HG03159 (cell line): ENCODE measurements at regions not wholly inside any gene's neighbourhood (a gene's known extent, or its start where the extent isn't known, plus 50 kb on each side); places are given as distances from the start of the nearest gene placed in this dataset.
"Not testable (repeated sequence)": the region's sequence is repeated elsewhere in the genome, so short reads cannot be mapped to it uniquely, and the experiment has no call there.

Experiments
- ATAC-seq: cut with Tn5 transposase; IDR thresholded peaks from one replicate; pipeline ENCODE4 v1.9.1; 2021; ENCODE audit warnings: mild to moderate bottlenecking, moderate library complexity; ENCODE audit not compliant: unreplicated experiment

DNA sequence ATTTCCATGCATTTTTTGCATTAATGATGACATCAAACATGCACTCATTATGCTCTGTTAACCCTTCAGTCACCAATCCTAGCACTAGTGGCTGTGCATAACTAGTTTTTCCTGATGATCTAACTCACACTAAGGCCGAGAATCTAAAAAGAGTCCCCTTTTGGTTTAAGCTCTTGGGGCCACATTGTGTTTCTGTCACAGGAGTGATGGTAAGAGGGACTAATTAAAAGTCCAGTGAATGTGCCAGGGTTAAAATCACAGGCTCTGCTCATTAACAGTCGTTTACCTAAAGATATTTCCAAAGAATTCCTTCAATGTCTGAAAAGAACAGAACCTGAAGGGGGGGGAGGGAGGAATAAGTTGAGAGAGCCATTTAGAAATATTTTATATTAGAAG is 359.0 kb upstream of the ANKRD30A start:
- no peak for ATAC-seq

DNA sequence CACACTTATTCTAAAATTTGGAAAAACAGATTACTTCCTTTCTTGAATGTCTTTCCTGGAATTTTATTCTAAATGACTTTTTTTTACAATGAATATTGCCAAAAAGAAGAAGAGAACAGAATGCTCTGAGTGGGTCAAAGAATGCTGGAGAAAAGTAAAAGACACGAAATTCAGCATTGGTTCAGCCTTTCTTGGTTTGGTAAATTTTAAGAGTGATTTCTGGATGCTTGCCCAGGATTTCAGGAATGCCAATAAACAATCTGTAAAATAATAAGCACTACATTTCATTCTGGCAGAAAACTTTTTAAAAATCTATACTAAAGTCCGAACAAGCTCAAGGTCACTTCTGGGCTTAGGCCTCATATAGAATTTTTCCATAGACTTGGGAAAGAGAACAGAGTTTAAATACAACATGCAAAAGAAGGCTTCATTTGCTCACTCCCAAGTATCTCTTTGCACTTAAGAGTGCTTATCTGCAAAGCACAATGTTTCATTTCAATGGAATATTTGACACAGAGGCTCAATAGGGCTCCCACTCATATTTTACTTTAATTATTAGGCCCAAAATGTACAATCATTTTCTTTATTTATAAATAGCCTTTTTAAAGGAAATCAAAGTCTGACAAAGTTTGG is 359.5 kb upstream of the ANKRD30A start:
- ATAC-seq = no peak

DNA sequence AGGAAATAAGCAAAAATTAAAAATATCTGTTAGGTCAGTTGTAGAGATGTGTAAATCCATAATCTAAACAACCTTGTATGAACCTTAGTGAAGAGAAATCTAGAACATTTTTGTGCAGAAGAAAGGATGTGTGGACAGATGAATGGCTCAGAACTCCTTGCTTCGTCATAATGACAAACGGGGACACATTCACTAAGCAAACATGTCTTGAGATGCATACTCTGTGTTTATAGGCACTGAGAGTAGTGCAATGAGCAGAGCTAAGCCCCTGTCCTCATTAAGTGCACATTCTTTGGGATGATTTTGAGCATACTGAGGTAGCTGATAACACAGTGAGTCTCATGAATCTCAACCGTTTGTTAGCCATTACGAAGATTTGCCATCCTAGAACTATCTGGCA is 360.6 kb upstream of the ANKRD30A start:
- ATAC-seq = no peak

DNA sequence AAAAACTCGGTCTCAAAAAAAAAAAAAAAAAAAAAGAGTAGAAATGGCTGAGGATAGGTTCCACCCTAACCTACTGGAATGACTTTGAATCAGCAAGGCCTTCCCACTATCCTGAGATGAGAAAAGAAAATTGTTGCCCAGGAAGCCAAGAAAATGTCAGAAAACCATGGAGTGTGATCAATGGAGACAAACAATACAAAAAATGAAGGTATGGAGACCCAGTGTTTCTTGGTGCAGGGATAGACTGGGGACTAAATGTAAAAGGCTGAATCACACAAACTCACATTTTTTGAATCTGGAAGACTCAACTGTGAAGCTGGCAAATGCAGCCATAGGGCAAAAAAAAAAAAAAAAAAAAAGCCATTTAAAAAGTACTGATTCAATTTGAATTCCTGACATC is 364.3 kb upstream of the ANKRD30A start:
- ATAC-seq = no peak

DNA sequence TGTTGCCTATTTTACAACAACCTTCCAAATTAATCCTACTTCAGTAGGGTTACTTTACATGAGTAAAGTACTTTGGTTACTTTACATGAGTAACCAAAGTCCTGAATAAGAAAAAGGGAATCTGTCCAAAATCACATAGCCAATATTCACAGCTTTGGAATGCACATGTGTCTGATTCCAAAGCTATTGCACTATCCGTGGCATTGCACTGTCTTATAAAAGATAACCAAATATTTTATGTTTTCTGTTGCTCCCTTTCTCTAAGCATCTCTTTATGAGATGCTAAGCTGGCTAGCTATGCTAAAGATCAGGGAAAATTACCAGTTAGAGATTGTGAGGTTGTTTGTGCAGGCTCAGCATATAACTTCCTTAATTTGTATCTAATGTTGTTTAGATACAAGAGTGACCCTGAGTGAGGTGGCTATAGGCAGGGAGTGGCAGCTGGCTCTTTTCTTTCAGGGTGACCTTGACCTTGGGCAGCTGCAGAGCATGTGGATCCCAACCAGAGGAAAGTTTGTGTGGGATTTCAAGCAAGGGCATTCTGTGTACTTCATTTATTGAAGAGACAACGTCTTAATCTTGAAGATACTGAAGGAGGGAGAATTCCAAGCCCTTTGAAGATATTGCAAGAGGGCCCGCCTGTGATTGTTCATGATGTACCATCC is 366.1 kb upstream of the ANKRD30A start:
- ATAC-seq = no peak

DNA sequence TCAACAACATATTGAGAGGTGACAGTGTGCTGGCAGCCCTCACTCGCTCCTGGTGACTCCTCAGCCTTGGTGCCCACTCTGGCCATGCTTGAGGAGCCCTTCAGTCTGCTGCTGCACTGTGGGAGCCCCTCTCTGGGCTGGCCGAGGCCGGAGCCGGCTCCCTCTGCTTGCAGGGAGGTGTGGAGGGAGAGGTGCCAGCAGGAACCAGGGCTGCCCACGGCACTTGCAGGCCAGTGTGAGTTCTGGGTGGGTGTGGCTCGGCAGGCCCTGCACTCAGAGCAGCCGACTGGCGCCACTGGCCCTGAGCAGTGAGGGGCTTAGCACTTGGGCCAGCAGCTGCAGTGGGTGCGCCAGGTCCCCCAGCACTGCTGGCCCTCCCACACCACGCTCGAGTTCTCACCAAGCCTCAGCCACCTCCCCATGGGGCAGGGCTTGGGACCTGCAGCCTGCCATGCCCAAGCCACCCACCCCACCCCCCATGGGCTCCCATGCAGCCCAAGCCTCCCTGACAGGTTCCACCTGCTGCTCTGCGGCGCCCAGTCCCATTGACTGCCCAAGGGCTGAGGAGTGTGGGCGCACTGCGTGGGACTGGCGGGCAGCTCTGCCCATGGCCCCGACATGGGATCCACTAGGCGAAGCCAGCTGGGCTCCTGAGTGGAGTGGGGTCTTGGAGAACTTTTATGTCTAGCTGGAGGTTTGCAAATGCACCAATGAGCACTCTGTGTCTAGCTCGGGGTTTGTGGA is 377.1 kb upstream of the ANKRD30A start:
- ATAC-seq = no peak

DNA sequence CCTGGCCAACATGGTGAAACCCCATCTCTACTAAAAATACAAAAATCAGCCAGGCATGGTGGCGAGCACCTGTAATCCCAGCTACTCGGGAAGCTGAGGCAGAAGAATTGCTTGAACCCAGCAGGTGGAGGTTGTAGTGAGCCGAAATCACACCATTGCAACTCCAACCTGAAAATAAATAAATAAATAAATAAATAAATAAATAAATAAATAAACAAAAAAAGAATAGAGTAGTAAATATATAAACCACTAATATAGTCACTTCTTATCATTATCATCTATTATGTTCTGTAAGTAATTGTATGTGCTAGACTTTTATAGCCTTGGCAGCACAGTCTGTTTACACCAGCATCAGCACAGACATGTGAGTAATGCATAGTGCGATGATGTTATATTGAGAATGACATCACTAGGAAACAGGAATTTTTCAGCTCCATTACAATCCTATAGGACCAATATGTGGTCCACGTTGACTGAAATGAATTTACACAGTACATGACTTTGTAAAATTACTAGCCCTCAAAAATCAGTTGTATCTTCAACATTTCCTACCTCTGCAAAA is 385.4 kb upstream of the ANKRD30A start:
- no peak for ATAC-seq

DNA sequence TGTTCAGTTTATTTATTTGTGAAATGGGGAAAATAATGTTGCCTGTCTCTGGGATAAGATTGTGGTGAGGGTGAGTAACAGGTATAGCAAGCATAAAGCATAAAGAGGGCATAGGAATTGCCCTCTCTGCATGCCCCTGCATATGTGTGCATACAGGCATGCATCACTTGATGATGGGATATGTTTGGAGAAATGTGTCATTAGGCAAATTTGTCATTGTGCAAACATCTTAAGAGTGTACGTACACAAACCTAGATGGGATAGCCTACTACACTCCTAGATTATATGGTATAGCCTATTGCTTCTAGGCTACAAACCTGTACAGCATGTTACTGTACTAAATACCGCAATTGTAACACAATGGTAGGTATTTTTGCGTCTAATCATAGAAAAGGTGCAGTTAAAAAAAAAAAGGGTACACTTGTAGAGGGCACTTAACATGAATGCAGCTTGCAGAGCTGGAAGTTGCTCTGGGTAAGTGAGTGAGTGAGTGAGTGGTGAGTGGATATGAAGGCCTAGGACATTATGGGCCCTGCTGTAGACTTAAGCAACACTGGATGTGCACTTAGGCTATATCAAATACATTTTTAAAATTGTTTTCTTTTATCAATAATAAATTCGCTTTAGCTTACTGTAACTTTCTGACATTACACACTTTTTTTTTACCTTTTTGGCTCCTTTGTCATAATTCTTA is 386.5 kb upstream of the ANKRD30A start:
- no peak for ATAC-seq

DNA sequence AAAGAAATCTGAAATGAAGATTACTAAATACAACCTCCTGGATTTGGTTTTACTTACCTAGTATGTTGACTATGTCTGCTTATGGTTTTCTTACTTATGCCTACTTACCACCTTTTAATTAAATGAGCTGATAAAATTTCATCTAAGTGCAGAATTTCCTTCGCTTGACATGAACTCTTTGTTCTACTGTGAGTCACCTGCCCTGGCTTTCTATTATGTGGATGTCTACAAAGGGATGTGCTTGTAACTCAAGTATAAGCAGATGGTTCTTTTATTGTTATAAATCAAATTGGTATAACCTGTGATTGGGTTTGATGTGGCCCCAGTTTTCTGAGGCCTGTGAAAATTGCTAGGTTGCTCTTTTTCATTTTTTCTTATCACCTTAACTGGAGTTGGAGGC is 389.1 kb upstream of the ANKRD30A start:
- ATAC-seq = no peak

DNA sequence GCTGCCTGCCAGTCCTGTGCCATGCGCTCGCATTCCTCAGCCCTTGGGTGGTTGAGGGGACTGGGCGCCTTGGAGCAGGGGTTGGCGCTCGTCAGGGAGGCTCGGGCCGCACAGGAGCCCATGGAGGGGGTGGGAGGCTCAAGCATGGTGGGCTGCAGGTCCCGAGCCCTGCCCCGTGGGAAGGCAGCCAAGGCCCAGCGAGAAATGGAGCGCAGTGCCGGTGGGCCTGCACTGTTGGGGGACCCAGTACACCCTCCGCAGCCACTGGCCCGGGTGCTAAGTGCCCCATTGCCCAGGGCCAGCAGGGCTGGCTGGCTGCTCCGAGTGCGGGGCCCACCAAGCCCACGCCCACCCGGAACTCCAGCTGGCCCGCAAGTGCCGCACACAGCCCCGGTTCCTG is 390.8 kb upstream of the ANKRD30A start:
- ATAC-seq = not testable (repeated sequence)

DNA sequence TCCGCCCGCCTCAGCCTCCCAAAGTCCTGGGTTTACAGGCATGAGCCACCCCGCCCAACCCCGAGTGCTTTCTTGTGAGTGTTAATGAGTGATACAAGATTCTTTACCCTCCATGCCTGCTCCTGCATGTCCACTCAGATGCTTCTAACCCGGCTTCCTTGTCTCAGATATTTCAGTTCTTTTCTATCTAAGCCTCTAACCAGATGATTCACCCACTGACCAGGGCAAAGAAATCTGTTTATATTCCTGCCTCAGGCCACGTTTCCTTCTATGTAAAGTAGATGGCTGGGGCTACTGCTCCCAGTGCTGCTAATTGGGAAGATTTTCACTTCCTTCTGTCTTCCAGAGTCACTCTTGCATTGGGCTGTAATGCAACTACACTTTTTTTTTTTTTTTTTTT is 395.1 kb upstream of the ANKRD30A start:
- ATAC-seq = no peak

DNA sequence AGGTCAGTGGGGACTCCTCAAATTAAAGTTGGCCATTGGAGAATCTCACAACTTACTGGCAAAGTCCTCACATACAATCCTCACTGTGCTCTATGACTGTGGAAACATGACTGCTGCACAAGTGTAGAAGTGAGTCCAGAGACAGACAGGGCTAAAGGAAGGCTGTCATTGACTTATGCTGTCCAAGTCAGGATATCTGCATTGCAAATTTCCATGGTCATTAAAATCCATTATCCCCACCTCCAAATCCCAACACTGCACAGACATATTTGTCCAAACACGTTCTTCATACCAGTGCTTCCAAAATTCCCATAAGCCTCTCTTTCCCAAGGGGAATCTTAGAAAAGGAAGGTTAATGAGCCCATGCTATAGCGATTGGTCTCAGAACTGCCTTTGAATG is 396.8 kb upstream of the ANKRD30A start:
- no peak for ATAC-seq

DNA sequence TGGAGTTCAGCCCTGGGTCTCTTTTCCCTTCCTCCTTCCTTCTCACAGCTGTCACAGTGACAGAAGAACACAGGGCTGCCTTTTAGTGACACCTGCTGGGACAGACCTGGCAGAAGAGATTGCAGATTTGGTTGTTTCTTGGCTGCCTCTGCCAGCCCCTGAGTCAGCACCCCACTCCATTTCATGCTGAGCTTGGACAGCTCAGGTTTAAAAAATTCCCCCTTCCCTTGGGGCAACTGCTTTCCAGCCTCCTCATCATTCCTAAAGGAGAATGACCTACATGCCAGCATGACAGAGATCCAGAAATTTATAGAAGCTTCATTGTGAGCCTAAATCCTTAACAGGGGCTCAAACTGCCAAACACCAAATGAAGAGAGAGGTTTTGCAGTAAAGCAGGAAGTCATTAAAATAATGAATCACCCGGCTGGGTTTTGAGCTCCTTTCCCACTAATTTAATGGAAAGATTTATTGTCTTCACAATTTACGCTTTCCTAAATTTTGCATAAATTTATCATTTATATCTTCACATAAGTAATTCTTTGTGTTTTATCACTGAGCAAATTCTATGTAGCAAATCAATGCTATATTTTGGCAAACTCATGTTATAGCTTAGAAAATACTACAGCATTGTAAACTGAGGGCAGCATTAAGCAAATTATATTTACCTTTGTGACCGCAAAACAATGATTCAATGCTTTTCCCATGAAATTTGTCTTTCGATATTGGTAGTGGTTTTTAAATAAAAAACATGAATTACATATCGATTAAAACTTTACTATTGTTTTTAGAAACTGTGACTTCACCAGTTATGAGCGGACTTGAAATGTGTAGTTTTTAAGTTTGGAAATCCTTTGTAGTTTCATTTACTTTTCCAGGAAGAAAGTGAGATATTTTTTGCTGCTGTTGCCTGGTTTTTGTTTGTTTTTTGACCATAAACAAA is 399.5 kb upstream of the ANKRD30A start:
- ATAC-seq = no peak

DNA sequence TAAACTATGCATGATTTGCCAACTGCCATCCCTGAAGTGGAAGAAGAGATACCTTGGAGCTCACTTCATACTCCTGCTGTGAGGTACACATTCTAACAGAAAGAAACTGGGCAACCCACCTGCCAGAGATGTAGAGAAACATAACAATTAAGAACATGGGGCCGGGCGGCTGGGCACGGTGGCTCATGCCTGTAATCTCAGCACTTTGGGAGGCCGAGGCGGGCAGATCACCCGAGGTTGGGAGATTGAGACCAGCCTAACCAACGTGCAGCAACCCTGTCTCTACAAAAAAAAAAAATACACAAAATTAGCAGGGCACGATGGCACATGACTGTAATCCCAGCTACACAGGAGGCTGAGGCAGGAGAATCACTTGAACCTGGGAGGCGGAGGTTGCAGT is 402.6 kb upstream of the ANKRD30A start:
- ATAC-seq = no peak

DNA sequence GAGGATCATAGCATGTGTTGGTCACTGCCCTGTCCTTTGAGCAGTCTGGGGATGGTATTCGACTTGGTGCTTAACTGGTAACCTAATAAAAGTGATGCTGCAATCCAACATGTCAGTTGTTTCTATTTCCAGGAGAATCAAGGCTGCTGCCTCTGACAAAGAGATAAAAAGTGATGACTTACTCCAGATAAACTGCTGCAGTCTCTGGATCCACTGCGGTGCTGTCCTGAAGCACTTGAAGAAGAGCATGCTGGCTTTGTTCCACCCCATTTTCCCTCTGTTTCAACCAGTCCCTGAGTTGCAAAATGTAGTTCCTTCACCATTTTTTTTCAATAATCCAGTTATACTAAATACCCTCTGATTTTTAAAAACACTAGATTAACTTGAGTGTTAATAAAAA is 403.5 kb upstream of the ANKRD30A start:
- ATAC-seq = no peak

DNA sequence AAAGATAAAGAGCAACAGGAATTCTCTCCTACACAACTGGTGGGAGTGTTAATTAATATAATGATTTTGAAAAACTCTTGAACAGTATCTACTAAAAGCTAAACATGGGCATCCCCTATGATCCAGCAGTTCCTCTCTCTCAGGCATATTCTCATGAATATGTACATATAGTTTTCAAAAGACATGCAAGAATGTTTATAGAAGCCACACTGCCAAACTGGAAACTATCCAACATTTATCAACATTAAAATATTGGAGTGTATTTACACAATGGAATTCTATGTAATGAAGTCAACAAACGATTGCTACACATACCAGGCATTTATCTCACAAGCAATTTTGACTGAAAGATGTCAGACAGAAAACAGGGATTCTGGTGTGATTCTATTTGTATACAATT is 404.5 kb upstream of the ANKRD30A start:
- ATAC-seq = no peak

DNA sequence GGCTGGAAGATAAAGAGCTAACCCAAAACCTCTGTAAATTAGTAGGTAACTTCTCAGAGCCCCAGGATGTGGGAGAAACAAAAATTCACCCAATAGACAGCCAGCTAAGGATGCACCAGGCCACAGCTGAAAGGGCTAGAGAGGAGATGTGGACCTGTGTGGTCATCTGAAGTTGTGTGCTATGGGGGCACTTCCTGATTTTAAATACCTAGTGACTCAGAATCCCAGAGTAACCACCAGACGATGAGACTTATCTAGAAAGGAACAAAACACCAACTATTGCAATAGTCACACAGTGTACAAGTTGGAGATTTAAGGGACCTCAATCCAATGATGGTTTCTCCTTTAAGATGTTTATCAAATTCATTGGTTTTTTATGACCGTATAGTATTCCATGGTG is 408.3 kb upstream of the ANKRD30A start:
- ATAC-seq = no peak

DNA sequence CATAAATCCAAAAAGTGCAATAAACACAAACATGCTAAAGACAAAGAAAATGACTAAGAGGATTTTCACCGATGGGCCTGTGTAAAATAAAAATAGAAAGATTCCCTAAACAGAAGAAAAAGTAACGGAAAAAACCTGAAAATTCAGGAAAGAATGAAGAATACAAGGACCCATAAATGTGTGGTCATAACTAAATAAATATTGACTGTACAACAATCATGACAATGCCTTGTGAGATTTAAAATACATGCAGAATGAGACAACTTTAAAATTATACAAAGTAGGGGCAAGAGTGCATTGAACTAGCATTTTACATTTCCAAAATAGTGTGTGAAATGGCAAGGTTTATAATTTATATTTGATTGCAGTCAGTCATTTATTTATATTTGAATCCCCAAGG is 409.1 kb upstream of the ANKRD30A start:
- ATAC-seq = no peak

DNA sequence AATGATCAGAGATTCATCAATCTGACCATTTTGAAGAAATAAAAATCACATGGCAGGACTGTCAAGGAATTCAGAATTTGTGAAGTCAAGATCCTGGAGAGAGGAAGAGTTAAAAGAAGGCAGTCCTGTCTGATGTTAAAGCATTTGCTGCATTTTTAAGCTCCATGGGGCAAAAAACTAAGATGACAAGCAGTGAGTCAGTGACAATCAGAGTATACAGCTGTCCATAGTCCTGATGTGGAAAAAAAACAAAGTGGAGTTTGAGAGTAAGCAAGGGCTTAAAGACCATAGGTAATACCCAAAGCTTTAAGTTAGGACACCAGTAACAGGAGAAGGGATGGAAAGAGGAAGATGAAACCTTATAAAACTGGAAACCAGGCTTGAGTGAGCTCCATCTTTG is 412.7 kb upstream of the ANKRD30A start:
- ATAC-seq = no peak

DNA sequence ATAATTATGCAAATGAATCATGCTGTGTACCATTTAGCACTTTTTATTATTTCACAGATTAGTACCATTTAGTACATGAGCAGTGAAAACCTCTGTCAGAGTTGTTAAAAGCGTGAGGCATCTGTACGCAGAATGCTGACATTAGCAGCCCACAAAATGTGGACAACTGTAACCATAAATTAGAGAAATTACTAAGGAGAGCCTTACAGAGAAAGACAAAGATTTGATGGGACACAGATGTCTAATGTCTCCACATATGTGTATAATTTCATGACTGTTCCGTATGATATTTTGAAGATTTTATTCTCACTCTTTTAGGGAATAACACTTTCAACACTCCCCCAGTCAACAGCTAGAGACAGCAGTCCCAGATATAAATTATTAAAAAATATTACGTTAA is 414.0 kb upstream of the ANKRD30A start:
- ATAC-seq = no peak
